Middle frontal gyrus (tissue), 1 donor: ENCODE measurements at regions not wholly inside any gene's neighbourhood (a gene's known extent, or its start where the extent isn't known, plus 50 kb on each side); places are given as distances from the start of the nearest gene placed in this dataset.
"Not testable (repeated sequence)": the region's sequence is repeated elsewhere in the genome, so short reads cannot be mapped to it uniquely, and the experiment has no call there.

Source experiments
- DNase-seq: peaks from one replicate; pipeline ENCODE4 v3.0.0-alpha.2; 2015; ENCODE audit warnings: low spot score; ENCODE audit errors: extremely low spot score

DNA sequence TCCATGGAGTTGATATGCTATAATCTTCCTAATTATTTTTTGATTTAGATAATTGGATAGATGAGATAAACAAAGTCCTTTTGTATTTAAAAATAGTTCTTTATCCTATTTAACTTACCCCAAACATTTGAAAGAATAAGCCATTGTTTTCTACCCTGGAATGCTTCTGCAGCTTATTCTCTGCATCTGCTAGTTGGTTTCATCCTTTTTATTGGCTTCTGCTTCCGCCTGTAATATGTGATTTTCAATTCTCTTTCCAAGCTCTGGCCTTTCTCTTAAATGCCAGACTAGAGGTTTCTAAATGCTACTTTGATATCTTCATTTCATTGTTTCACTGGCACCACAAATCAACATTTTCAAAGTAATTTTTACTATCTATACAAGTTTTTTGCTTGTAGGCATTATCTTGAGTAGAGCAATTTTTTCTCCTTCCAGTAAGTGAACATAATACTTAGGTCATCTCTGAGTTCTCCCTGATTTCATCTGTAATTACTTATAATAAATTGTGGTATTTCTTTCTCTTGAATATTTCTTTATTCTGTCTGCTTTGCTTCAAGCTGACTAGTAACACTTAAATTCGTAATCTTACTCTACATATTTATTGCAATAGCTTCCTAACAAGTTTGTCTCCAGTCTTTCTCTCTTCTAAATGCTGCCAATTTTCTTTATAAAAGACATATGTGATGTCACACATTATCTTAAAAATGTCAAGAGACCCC, 958.4 kb downstream of the SLC6A15 start:
- DNase-seq = no peak

DNA sequence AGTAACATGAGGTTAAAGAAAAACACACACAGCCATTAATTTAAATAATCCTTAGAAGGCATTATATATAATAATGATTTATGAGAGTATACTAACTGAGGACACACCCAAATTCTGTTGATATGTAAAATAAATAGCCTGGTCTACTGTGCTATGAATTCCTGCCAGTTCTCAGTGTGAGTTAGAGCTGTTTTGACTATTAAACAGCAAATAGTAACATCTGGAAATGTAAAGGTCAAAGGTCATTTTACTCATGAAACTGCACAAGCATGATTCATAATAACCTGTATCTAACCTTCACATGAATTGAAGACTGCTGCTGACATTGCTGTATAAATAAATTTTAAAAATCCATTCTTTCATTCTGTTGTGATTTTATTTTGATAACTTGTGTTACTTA, 966.7 kb downstream of the SLC6A15 start:
- no peak for DNase-seq

DNA sequence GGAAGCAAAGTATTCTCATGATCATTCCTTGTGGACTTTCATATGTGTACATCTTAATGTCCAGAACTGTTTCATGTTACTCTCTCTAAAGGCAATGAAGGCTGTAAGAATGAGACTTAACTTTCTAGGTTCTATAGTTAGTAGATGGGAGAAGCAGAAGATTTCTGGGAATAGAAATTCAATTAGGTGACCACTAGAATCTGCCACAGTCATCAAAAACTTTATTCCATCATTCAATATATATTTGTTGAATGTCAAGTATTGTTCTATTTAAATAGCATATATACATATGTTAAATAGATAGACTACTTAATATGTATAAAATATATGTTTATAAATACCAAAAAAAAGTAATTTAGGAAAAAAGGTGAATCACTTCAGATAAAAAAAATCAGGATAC, 972.9 kb downstream of the SLC6A15 start:
- no peak for DNase-seq

DNA sequence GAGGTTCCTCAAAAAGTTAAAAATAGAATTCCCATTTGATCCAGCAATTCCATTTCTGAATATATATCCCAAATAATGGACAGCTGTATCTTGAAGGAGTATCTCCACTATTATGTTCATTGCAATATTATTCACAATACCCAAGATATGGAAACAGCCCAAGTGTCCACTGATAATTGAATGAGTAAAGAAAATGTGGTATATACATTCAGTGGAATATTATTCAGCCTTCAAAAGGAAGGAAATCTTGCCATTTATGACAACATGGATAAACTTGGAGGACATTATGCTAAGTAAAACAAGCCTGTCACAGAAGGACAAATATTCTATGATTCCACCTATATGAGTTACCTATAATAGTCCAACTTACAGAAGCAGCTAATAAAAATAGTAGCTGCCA, 979.0 kb downstream of the SLC6A15 start:
- no peak for DNase-seq

DNA sequence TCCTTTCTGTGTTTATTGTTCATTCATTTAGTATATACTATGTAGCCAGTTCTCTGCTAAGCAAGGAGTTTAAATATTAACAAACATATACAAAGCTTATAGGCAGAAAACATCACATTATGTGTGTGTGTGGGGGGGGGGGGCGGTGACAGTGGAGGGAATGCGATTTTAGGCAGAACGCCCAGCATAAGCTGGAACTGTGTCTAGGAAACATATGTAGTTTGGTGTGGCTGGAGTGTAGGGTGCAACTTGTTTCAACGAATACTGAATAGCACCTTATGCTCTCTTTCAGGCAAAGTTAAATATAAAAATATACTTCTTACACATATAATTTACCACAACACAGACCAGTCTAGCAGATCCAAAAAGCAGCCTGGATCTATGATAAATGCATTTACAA, 980.6 kb downstream of the SLC6A15 start:
- no peak for DNase-seq

DNA sequence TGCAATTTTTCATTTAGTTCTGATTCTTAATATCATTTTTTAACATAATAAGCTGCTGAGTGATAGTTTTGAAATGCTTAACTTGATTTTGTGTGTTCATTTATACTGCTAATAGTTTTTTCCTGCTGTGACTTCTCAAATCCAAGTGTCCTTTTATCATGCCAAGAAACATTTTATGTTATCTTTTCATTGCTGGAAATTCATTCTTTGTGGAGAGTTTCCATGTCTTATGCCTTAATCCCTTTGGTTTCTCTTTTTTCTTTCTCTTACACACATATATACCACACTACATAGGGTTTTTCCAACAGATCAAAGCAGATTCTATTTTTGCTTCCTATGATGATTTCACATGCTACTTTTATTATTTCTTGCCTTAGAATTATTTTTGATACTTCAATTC, 981.1 kb downstream of the SLC6A15 start:
- no peak for DNase-seq

DNA sequence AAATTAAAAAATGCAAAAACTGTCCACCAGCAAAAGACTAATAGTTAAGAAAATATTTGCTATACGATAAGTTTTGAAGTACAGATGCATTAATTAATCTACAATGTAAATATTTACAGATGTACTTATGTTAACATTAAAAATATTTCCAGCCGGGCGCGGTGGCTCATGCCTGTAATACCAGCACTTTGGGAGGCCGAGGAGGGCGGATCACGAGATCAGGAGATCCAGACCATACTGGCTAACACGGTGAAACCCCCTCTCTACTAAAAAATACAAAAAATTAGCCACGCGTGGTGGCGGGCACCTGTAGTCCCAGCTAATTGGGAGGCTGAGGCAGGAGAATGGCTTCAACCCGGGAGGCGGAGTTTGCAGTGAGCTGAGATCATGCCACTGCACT, 982.8 kb downstream of the SLC6A15 start:
- DNase-seq = not testable (repeated sequence)

DNA sequence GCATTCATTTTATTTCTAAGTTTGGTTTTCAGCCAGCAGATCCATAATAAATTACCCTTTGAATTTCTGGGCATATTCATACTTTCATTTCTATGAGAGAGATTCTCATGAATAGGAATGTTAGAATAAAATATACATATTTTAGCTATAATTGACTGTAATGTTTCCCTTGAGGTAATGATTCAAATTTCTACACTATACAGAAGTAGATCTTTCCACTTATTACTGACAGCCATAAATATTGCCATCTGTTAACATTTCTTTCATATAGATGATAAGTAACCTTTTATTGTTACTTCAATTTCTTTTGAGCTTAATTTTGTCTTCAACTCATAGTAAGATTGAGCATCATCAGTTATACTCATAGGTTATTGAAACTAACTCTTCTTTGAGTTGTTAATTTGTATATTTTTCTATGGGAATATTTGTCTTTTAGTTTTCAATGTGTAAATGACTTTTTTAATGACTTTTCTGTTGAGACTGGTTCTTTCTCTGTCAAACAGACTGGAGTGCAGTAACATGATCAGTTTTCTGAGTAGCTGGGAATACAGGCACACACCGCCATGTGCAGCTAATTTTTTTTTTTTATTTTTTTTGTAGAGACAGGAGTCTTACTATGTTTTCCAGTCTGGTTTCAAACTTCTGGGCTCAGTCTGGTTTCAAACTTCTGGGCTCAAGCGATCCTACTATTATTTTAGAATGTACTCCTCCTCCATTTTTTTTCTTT, 991.6 kb downstream of the SLC6A15 start:
- no peak for DNase-seq

DNA sequence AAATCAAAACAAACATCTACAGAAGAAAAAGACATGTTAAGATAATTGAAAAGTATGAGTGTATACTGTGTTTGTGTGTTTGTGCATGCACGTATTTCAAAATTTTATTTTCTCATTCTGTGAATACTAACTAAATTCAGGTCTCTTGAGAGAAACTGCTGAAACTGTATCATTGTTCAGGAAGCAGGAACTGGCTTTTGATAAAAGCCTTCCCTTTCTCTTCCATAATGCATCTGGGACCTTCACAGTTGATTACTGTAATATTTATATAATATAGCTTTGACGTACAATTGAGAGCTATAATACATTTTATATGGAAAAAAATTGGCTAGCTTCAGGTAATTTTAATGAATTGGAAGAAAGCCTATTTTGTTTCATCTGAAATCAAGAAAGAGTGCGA, 993.5 kb downstream of the SLC6A15 start:
- DNase-seq = no peak

DNA sequence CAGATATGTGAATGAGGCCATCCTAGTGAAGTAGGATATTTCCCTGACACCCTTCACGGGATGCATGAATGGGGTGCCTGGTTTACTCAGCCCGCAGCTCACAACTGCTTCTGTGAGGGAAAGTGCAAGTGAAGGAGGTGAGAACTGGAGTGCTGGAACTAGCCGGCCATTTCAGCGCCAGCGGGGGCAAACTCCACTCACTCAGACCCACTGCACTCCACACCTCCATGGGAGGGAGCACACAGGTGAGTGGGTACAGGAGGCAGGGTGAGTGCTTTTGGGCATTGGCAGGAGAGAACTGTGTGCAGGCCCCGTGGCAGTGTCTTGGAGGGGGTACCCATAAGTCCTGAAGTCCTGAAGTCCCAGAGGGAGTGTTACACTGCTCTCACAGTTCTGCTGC, 1008.4 kb downstream of the SLC6A15 start:
- DNase-seq = no peak

DNA sequence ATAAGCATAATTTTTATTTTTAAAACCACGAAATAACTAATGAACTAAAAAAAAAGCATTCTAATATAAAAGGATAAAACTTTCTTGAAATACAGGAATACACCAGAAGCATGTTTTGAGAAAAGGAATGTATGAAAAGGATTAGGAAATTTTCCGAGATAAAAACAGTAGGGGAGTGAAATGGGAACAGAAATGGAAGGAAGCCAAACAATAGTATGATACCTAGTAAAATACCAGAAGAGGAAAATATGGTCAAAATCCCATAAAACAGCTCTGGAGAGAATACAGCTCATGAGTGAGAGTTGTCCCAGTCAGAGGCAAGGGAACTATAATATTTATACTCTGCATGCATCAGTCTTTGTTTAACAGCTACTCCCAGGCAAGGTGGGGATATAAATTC, 1016.2 kb downstream of the SLC6A15 start:
- no peak for DNase-seq

DNA sequence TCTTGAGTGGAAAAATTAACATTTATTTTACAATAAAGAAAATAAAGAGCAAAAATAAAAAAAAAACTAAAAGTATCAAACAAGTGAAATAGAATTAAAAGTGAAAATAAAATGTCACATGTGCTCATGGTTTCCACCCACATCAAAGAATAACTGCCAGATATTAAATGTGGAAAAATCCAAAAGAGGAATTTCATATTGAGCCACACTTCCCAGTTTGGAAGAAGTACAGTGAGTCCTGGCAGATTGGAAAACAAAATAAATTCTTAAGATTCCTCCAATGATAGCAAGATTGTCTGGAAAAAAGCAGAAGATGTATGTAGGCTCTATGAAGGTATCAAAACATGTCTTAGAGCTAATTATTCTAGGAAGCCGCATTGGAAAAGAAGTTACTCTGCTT, 1019.5 kb downstream of the SLC6A15 start:
- DNase-seq = no peak

DNA sequence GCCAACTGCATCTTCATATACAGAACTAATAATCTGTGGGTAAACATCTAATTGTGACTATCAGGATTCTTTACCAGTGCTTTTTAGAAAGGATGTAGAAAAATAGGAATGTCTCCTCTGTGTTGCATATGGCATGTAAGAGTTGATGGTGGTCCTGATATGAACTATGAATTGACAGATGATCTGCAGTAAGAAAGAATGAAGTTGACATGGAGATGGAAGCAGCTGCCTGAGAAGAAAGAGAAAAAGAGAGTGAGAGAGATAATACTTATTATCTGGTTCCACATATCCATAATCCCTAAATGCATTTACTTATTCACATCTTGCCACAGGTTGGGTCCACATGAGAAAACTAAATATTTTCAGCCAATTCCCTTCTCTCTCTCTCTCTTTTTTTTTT, 1022.9 kb downstream of the SLC6A15 start:
- DNase-seq = no peak

DNA sequence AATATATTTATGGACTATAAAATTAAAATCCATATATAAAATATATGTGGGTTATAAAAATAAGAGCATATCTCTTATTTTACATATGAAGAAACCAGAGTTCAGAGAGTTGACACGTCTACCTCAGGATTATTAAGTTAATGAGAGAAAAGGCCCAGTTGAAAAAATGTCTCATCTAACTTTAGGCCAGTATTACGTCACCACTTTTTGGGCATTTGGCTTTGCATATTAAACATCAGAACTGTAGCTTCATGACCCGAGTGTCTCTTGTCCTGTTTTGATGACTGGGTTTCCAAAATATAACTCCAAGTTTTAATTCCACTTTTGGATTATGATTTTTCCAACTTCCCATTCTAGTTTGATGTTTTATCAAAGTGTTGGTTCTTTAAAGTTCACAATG, 1026.1 kb downstream of the SLC6A15 start:
- no peak for DNase-seq

DNA sequence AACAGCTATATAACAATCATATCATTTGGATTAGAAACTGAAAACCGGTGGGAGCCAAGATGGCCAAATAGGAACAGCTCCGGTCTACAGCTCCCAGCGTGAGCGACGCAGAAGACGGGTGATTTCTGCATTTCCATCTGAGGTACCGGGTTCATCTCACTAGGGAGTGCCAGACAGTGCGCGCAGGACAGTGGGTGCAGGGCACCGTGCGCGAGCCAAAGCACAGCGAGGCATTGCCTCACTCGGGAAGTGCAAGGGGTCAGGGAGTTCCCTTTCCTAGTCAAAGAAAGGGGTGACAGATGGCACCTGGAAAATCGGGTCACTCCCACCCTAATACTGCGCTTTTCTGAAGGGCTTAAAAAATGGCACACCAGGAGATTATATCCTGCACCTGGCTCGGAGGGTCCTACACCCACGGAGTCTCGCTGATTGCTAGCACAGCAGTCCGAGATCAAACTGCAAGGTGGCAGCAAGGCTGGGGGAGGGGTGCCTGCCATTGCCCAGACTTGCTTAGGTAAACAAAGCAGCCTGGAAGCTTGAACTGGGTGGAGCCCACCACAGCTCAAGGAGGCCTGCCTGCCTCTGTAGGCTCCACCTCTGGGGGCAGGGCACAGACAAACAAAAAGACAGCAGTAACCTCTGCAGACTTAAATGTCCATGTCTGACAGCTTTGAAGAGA, 1041.5 kb downstream of the SLC6A15 start:
- DNase-seq = not testable (repeated sequence)

DNA sequence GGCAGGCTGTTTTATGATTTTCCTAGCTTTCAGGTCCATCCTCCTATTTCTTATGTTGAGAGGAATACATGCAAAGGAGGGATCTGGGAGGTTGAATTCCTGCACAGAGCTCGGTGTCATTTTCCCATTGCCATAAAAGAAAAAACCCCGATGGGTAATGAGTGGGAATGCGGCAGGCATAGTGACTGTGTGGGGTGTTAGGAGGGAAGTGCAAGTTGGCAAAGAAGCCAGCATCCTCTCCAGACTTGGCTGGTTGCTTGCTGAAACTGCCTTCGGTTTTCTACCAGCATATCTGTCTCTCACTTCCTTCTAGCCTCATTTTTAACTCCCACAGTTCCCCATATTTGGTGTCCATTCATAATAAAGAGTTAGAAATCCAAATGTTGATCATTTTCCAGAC, 1046.1 kb downstream of the SLC6A15 start:
- DNase-seq = no peak

DNA sequence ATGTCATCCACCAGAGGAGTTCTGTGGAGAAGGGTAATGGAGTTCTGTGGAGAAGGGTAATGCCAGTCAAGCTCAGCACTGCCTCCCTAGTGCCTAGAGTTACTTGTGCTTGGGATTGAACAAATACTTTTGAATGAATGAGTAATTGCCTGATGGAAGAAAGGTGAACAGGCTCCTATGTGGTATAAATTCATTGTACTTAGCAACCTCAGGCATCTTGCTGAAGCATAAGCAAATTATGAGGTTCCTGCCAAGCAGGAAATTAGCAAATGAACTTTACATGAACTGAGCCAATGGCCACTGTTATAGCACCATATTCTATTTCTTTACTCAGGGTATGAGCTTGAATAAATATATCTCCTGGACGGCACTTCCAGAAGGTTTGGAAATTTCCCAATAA, 1047.2 kb downstream of the SLC6A15 start:
- DNase-seq = no peak

DNA sequence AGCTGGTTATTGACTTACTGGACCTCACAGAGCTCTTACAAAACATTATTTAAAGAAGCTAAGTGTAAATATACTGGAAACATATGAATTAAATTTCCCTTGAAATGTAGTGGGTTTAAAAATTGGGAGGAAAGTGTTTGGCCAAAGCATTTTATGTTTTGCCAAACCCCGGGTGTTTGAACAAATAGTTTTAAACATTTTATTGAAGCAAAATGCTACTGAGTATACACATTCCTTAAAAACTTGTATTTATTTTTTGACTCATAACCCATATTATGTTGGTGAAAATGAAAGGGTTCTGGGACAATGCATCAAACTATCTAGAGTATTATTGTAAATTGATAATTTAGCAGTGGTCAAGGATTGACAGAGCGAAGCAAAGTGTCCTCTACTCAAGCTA, 1048.5 kb downstream of the SLC6A15 start:
- DNase-seq = no peak

DNA sequence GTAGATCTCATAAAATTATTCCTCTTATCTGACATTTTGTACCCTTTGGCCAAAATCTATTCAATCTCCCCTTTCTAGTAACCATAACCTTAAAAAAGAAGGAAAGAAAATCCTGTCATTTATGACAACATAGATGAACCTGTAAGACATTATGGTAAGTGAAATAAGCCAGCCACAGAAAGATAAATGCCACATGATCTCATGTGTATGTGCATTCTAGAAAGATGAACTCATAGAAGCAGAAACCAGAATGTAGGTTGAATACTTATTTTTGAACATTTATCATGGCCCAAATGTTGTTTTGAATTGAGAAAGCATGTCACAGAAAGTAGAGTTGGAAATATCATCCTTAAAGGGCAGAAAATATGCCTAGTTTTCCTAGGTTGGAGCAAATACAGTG, 1053.6 kb downstream of the SLC6A15 start:
- DNase-seq = no peak

DNA sequence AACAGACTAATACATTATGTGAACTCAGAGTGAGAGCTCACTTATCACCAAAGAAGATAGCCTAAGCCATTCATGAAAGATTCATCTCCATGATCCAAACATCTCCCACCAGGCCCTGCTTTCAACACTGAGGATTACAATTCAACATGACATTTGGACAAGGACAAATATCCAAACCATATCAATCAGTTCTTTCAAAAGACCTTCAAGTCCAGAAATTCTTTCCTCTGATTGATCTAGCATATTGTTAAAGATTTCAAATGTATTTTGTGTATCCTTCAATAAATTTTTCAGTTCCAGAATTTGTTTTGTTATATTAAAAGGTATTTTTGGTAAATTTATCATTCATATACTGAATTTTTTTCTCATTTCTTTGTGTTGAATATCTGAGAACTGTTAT, 1055.8 kb downstream of the SLC6A15 start:
- no peak for DNase-seq

DNA sequence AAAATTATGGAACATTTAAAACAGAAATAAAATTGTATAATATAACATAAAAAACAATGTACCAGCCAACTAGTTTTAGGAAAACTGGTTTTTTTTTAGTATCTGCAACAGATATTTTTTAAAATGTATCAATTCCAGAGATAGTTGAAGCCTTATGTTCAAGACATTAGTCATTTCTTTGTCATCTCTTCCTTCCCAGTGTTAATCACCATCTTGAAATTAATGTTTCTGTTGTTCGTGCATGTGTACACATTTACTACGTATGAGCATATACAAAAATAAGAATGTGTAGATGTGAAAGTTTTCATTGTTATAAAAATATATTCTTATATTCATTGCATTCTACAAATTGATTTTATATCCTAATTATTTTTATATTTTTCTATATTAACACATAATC, 1062.1 kb downstream of the SLC6A15 start:
- no peak for DNase-seq

DNA sequence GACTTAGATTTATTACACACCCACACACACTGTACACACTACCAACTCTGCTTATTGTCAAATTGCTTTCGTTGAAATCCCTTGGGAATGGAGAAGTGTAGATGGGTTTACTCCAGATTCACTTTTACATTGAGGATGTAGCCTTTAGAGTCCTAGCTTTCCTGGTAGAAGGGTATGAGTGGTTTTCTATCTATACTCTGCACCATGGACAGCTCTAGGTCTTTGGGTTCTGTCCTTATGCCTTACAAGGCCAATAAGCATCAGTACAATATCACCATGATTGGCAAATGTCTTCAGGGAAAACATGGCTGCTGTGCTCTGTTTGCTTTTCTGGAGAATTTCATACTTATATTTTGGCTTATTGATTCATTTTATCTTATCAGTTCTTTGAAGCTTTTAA, 1063.9 kb downstream of the SLC6A15 start:
- no peak for DNase-seq

DNA sequence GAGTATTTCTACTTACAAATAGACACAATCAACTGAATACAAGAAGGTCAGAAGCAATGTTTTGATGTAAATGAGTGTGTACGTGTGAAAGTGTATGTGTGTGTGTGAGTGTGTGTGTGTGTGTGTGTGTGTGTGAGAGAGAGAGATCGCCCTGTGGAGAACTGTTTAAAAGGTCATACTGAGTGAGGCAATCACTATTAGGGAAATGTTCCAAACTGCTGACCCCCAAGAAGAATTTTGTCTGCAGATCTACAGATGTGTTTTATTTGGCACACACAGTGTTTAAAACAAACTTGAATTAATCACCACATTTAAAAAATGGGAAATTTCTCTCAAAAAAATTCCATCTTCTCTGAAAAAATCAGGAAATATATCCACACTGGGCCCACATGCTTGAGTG, 1069.1 kb downstream of the SLC6A15 start:
- DNase-seq = no peak
